Spinal cord (tissue), 9 donors: ENCODE measurements at regions not wholly inside any gene's neighbourhood (a gene's known extent, or its start where the extent isn't known, plus 50 kb on each side); places are given as distances from the start of the nearest gene placed in this dataset.
"Not testable (repeated sequence)": the region's sequence is repeated elsewhere in the genome, so short reads cannot be mapped to it uniquely, and the experiment has no call there.

Source experiments
- DNase-seq, 6 donors: peaks; one replicate each; pipeline versions ENCODE4 v3.0.0 to v3.0.0-alpha.2; 2013 to 2015; ENCODE audit warnings: low spot score in 6 of 6, low read depth in 4 of 6
- H3K27ac ChIP-seq: one replicate; pipeline ENCODE4 v1.5.1; 2013; ENCODE audit warnings: low read depth, low read length, control low read depth
- H3K27me3 ChIP-seq: one replicate; pipeline ENCODE4 v1.6.1; 2013; ENCODE audit warnings: low read length; ENCODE audit not compliant: control insufficient read depth, insufficient read depth
- H3K36me3 ChIP-seq: one replicate; pipeline ENCODE4 v1.6.1; 2013; ENCODE audit warnings: low read length; ENCODE audit not compliant: control insufficient read depth, insufficient read depth
- H3K4me1 ChIP-seq: one replicate; pipeline ENCODE4 v1.6.1; 2013; ENCODE audit warnings: low read length; ENCODE audit not compliant: control insufficient read depth, insufficient read depth
- H3K4me3 ChIP-seq: one replicate; pipeline ENCODE4 v1.5.1; 2013; ENCODE audit warnings: low read depth, low read length, control low read depth
- H3K9me3 ChIP-seq: one replicate; pipeline ENCODE4 v1.6.1; 2013; ENCODE audit warnings: low read length; ENCODE audit not compliant: control insufficient read depth, insufficient read depth
- WGBS: methylation state at CpG from one replicate; pipeline ENCODE4 v1.1.5; 2013; ENCODE audit warnings: missing lambda C conversion rate; ENCODE audit not compliant: insufficient coverage; 5-methylcytosine and 5-hydroxymethylcytosine counted together
- donor health status: healthy.

- peaks cover 17% of the 10 kb centered on the region for H3K4me1 ChIP-seq
- DNase-seq = peak in 5 of 6 donors; percentile 26 to 83 (median 56)
- peak overlapping the region; percentile 29 for H3K4me3 ChIP-seq
- 3% methylated on average over 42 of the region's 48 CpGs for WGBS
- H3K36me3 ChIP-seq = no peaks in the 10 kb centered on the region
- H3K9me3 ChIP-seq = no peaks in the 10 kb centered on the region
- H3K27ac ChIP-seq = peak overlapping the region; percentile 79
- H3K27me3 ChIP-seq = no peaks in the 10 kb centered on the region
These were observed 217.9 kb downstream of the VAPA start for GRCh38 chr18:10131460-10132395.

- Histone ChIP-seq H3K9me3 (no peaks in the 10 kb centered on the region), H3K27ac (no peak overlapping the region), H3K36me3 (no peaks in the 10 kb centered on the region), H3K27me3 (no peaks in the 10 kb centered on the region), H3K4me3 (no peak overlapping the region), H3K4me1 (peaks cover 17% of the 10 kb centered on the region)
- no peak for DNase-seq
- no CpG with 5 or more reads among the region's 2 CpGs for WGBS
These were observed 219.7 kb downstream of the VAPA start for GRCh38 chr18:10133516-10133915.

GRCh38 chr18:10134204-10134603 is 220.4 kb downstream of the VAPA start:
- 97% methylated on average over 13 of the region's 14 CpGs for WGBS
- H3K9me3 ChIP-seq = no peaks in the 10 kb centered on the region
- H3K4me3 ChIP-seq = no peak overlapping the region
- DNase-seq = no peak
- H3K36me3 ChIP-seq = no peaks in the 10 kb centered on the region
- peaks cover 17% of the 10 kb centered on the region for H3K4me1 ChIP-seq
- no peak overlapping the region for H3K27ac ChIP-seq
- H3K27me3 ChIP-seq = no peaks in the 10 kb centered on the region

DNA sequence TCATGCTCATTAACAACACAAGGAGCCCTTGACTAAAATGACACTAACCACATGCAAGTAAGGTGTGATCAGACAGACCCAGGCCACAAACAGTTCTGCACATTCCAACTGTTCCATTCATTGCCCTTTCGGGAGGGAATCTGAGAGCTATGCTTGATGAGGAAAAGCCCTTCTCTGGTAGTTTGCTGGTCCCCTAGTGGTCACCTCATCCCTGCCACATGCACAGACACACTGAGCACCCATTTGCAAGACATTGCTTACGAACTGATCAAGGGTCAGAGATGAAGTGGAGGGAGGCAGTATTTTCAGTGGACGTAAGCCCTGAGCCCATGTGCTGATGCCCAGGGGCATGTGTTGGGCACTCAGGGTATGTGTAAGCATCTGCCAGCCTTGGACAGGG is 220.9 kb downstream of the VAPA start:
- not testable (repeated sequence) for H3K4me3 ChIP-seq, H3K36me3 ChIP-seq, H3K27ac ChIP-seq, DNase-seq, H3K27me3 ChIP-seq, H3K9me3 ChIP-seq
- peaks cover 17% of the 10 kb centered on the region for H3K4me1 ChIP-seq
- WGBS = no CpG with 5 or more reads among the region's 3 CpGs

DNA sequence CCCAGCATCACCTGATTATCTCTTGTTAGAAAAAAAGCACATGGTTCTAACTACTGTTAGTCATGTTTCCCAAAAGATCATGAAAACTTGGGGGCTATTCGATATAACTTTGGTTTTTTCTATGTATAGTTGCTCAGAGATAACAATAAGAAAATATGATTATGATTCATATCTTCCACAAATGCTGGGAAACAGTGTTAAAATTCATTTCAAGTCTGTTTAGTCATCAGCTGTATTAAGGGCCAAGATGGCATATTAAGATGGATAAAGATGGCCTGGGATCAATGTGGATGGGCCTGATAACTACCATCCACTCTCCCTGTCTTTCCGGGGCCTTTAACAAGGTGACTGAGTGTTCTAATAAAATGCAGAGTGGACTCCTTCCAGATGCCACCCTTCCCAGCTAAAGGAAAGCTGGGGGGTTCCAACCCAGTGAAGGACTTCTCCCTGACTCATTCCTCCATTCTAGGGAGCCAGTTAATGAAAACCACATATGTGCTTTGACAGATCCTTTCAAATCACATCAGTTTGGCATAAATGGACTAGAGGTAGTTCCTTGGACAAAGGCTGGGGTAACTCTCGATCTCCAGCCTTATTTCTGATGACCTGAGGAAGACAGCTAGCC is 221.6 kb downstream of the VAPA start:
- no peak overlapping the region for H3K27ac ChIP-seq
- H3K27me3 ChIP-seq = no peaks in the 10 kb centered on the region
- DNase-seq = no peak
- 100% methylated on average over 1 of the region's 3 CpGs for WGBS
- H3K4me3 ChIP-seq = no peak overlapping the region
- H3K4me1 ChIP-seq = peaks cover 17% of the 10 kb centered on the region
- no peaks in the 10 kb centered on the region for H3K36me3 ChIP-seq
- no peaks in the 10 kb centered on the region for H3K9me3 ChIP-seq

DNA sequence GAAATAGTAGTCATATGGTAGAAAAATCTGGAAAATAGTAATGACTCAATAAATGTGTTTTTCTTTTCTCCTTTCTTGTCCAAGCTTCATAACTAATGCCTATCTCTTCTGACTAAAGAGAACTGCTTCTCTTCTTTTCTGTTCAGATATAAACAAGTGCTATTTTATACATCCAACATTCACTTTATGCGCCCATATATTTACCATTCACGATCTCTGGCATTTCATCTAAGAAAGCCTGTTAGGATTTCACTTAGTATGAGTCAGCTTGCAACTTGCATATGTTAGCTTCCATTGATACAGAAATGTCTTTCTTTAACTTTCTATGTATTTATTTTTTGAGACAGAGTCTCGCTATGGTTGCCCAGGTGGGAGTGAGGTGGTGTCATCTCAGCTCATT is 224.9 kb downstream of the VAPA start:
- Histone ChIP-seq H3K4me1 (peaks cover 30% of the 10 kb centered on the region), H3K4me3 (no peak overlapping the region), H3K27me3 (no peaks in the 10 kb centered on the region), H3K27ac (no peak overlapping the region), H3K9me3 (no peaks in the 10 kb centered on the region), H3K36me3 (no peaks in the 10 kb centered on the region)
- no peak for DNase-seq
- WGBS = no CpG with 5 or more reads among the region's 3 CpGs

DNA sequence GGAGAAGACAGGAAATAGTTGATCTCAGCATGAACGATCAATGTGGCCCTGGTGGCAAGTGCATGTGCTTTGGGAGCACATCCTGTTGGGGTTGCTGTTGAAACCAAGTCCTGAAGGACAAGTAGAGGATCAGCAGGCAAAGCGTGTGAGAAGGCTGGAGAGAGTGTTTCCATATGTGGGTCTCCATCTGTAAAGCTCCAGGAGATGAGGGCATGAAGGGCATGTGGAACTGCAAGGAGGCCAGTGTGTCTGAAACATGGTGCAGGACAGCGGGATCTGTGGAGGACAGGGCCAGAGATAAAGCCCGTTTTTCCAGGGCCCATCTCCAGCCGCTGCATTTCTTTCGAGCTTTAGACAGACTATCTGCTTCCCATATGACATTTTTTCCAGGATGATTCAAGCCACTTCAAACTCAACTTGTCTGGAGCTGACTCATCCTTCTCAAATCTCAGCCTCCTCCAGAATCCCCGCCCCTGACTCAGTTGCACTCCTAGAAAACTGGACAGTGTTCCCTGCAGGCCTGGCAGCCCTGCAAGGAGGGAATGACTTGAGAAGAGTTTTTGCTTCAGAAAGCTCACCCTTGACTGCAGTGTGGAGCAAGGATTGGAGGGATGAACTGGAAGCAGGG is 226.1 kb downstream of the VAPA start:
- no peak for DNase-seq
- H3K9me3 ChIP-seq = no peaks in the 10 kb centered on the region
- whole genome bisulfite sequencing = 94% methylated on average over 6 of the region's 7 CpGs
- H3K27ac ChIP-seq = no peak overlapping the region
- H3K4me1 ChIP-seq = peaks cover 30% of the 10 kb centered on the region
- H3K4me3 ChIP-seq = no peak overlapping the region
- H3K36me3 ChIP-seq = no peaks in the 10 kb centered on the region
- no peaks in the 10 kb centered on the region for H3K27me3 ChIP-seq

GRCh38 chr18:10140461-10141282 is 226.9 kb downstream of the VAPA start:
- Histone ChIP-seq H3K27ac (no peak overlapping the region), H3K4me1 (peaks cover 30% of the 10 kb centered on the region), H3K4me3 (no peak overlapping the region), H3K36me3 (no peaks in the 10 kb centered on the region), H3K9me3 (no peaks in the 10 kb centered on the region), H3K27me3 (no peaks in the 10 kb centered on the region)
- WGBS = 50% methylated on average over 5 of the region's 7 CpGs
- DNase-seq = no peak

DNA sequence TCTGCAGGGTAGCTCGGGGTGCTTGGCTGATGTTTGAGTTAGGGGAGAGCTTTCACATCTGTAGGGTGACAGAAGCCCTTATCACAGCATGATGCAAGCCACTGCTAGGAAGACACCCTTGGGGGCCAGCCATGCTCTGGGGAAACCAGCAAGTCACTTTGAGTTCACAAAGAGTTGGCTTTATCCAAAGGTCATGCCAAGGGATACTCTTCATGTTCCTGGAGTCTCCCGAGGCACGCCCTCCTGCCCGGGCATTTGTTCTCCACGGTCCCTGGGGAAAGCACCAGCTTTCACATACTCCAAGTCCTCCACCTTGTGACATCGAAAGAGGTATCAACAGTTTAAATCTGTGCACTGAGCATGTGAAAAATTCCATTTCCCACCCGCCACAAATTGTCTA is 227.7 kb downstream of the VAPA start:
- Histone ChIP-seq H3K27me3 (no peaks in the 10 kb centered on the region), H3K9me3 (no peaks in the 10 kb centered on the region)
- WGBS = 72% methylated on average over 6 of the region's 7 CpGs

More for the DNA sequence above, 227.7 kb downstream of the VAPA start:
- Histone ChIP-seq H3K4me3 (no peak overlapping the region), H3K36me3 (no peaks in the 10 kb centered on the region), H3K4me1 (peaks cover 30% of the 10 kb centered on the region), H3K27ac (no peak overlapping the region)
- no peak for DNase-seq
